HepG2 (cell line): ENCODE measurements at regions not wholly inside any gene's neighbourhood (a gene's known extent, or its start where the extent isn't known, plus 50 kb on each side); places are given as distances from the start of the nearest gene placed in this dataset.

Experiments
- TF ChIP-seq, protein P1 (sequence below): sonication (generic); formaldehyde crosslinking; IDR thresholded peaks from 2 replicates; pipeline ENCODE4 v1.5.0; 2020; ENCODE audit warnings: mild to moderate bottlenecking, missing genetic modification reagents, borderline replicate concordance
- TF ChIP-seq, protein P2 (sequence below): sonication (generic); formaldehyde crosslinking; IDR thresholded peaks from 2 replicates; pipeline ENCODE4 v1.9.0; 2021; ENCODE audit warnings: mild to moderate bottlenecking, missing genetic modification reagents
- TF ChIP-seq, protein P3 (sequence below): sonication (generic); formaldehyde crosslinking; IDR thresholded peaks from one replicate; pipeline ENCODE4 v1.5.1; 2020; ENCODE audit warnings: mild to moderate bottlenecking, missing genetic modification reagents; ENCODE audit errors: not compliant biosample characterization

DNA sequence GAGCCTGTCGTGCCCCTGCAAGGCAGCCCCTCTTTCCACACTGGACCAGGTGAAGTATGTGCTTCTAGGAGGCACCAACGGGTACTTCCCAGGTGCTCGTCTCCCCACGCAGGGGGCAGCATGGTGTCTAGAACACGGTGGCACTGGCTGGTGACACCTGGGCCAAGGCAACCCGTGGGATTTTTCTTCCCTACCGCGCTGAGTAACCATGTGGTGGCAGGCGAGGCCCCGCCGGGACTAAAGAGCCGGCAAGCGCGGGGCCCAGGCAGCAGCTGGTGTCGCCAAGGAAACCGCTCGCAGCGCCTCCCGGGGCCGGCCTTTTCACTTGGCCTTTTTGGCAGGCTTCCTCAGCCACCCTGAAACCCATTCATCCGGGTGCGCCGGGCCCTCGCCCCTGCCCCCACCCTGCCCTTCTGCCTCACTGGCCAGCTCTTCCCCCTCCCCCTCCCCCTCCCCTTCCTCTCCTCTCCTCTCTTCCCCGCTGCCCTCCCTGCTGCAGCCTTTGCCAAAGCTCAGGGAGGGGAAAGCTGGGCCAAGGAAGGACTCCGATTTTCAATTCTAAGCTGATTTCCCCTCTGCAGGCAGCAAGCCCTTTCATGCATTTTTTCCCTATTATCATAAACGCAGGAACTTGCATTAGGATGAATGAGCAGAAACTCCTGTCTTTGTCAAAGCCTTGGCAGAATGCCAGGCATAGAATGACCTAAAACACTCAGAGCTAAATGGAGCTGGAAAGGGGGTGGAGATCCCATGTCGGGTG is 81.2 kb downstream of the IRF2BPL start (continued):
- TF ChIP-seq, protein P1, sequence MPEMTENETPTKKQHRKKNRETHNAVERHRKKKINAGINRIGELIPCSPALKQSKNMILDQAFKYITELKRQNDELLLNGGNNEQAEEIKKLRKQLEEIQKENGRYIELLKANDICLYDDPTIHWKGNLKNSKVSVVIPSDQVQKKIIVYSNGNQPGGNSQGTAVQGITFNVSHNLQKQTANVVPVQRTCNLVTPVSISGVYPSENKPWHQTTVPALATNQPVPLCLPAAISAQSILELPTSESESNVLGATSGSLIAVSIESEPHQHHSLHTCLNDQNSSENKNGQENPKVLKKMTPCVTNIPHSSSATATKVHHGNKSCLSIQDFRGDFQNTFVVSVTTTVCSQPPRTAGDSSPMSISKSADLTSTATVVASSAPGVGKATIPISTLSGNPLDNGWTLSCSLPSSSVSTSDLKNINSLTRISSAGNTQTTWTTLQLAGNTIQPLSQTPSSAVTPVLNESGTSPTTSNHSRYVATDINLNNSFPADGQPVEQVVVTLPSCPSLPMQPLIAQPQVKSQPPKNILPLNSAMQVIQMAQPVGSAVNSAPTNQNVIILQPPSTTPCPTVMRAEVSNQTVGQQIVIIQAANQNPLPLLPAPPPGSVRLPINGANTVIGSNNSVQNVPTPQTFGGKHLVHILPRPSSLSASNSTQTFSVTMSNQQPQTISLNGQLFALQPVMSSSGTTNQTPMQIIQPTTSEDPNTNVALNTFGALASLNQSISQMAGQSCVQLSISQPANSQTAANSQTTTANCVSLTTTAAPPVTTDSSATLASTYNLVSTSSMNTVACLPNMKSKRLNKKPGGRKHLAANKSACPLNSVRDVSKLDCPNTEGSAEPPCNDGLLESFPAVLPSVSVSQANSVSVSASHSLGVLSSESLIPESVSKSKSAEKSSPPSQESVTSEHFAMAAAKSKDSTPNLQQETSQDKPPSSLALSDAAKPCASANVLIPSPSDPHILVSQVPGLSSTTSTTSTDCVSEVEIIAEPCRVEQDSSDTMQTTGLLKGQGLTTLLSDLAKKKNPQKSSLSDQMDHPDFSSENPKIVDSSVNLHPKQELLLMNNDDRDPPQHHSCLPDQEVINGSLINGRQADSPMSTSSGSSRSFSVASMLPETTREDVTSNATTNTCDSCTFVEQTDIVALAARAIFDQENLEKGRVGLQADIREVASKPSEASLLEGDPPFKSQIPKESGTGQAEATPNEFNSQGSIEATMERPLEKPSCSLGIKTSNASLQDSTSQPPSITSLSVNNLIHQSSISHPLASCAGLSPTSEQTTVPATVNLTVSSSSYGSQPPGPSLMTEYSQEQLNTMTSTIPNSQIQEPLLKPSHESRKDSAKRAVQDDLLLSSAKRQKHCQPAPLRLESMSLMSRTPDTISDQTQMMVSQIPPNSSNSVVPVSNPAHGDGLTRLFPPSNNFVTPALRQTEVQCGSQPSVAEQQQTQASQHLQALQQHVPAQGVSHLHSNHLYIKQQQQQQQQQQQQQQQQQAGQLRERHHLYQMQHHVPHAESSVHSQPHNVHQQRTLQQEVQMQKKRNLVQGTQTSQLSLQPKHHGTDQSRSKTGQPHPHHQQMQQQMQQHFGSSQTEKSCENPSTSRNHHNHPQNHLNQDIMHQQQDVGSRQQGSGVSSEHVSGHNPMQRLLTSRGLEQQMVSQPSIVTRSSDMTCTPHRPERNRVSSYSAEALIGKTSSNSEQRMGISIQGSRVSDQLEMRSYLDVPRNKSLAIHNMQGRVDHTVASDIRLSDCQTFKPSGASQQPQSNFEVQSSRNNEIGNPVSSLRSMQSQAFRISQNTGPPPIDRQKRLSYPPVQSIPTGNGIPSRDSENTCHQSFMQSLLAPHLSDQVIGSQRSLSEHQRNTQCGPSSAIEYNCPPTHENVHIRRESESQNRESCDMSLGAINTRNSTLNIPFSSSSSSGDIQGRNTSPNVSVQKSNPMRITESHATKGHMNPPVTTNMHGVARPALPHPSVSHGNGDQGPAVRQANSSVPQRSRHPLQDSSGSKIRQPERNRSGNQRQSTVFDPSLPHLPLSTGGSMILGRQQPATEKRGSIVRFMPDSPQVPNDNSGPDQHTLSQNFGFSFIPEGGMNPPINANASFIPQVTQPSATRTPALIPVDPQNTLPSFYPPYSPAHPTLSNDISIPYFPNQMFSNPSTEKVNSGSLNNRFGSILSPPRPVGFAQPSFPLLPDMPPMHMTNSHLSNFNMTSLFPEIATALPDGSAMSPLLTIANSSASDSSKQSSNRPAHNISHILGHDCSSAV (CRISPR knock-in tag) = no peak
- TF ChIP-seq, protein P2, sequence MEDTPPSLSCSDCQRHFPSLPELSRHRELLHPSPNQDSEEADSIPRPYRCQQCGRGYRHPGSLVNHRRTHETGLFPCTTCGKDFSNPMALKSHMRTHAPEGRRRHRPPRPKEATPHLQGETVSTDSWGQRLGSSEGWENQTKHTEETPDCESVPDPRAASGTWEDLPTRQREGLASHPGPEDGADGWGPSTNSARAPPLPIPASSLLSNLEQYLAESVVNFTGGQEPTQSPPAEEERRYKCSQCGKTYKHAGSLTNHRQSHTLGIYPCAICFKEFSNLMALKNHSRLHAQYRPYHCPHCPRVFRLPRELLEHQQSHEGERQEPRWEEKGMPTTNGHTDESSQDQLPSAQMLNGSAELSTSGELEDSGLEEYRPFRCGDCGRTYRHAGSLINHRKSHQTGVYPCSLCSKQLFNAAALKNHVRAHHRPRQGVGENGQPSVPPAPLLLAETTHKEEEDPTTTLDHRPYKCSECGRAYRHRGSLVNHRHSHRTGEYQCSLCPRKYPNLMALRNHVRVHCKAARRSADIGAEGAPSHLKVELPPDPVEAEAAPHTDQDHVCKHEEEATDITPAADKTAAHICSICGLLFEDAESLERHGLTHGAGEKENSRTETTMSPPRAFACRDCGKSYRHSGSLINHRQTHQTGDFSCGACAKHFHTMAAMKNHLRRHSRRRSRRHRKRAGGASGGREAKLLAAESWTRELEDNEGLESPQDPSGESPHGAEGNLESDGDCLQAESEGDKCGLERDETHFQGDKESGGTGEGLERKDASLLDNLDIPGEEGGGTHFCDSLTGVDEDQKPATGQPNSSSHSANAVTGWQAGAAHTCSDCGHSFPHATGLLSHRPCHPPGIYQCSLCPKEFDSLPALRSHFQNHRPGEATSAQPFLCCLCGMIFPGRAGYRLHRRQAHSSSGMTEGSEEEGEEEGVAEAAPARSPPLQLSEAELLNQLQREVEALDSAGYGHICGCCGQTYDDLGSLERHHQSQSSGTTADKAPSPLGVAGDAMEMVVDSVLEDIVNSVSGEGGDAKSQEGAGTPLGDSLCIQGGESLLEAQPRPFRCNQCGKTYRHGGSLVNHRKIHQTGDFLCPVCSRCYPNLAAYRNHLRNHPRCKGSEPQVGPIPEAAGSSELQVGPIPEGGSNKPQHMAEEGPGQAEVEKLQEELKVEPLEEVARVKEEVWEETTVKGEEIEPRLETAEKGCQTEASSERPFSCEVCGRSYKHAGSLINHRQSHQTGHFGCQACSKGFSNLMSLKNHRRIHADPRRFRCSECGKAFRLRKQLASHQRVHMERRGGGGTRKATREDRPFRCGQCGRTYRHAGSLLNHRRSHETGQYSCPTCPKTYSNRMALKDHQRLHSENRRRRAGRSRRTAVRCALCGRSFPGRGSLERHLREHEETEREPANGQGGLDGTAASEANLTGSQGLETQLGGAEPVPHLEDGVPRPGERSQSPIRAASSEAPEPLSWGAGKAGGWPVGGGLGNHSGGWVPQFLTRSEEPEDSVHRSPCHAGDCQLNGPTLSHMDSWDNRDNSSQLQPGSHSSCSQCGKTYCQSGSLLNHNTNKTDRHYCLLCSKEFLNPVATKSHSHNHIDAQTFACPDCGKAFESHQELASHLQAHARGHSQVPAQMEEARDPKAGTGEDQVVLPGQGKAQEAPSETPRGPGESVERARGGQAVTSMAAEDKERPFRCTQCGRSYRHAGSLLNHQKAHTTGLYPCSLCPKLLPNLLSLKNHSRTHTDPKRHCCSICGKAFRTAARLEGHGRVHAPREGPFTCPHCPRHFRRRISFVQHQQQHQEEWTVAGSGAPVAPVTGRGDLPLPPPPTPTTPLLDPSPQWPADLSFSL = no peak
- TF ChIP-seq, protein P3, sequence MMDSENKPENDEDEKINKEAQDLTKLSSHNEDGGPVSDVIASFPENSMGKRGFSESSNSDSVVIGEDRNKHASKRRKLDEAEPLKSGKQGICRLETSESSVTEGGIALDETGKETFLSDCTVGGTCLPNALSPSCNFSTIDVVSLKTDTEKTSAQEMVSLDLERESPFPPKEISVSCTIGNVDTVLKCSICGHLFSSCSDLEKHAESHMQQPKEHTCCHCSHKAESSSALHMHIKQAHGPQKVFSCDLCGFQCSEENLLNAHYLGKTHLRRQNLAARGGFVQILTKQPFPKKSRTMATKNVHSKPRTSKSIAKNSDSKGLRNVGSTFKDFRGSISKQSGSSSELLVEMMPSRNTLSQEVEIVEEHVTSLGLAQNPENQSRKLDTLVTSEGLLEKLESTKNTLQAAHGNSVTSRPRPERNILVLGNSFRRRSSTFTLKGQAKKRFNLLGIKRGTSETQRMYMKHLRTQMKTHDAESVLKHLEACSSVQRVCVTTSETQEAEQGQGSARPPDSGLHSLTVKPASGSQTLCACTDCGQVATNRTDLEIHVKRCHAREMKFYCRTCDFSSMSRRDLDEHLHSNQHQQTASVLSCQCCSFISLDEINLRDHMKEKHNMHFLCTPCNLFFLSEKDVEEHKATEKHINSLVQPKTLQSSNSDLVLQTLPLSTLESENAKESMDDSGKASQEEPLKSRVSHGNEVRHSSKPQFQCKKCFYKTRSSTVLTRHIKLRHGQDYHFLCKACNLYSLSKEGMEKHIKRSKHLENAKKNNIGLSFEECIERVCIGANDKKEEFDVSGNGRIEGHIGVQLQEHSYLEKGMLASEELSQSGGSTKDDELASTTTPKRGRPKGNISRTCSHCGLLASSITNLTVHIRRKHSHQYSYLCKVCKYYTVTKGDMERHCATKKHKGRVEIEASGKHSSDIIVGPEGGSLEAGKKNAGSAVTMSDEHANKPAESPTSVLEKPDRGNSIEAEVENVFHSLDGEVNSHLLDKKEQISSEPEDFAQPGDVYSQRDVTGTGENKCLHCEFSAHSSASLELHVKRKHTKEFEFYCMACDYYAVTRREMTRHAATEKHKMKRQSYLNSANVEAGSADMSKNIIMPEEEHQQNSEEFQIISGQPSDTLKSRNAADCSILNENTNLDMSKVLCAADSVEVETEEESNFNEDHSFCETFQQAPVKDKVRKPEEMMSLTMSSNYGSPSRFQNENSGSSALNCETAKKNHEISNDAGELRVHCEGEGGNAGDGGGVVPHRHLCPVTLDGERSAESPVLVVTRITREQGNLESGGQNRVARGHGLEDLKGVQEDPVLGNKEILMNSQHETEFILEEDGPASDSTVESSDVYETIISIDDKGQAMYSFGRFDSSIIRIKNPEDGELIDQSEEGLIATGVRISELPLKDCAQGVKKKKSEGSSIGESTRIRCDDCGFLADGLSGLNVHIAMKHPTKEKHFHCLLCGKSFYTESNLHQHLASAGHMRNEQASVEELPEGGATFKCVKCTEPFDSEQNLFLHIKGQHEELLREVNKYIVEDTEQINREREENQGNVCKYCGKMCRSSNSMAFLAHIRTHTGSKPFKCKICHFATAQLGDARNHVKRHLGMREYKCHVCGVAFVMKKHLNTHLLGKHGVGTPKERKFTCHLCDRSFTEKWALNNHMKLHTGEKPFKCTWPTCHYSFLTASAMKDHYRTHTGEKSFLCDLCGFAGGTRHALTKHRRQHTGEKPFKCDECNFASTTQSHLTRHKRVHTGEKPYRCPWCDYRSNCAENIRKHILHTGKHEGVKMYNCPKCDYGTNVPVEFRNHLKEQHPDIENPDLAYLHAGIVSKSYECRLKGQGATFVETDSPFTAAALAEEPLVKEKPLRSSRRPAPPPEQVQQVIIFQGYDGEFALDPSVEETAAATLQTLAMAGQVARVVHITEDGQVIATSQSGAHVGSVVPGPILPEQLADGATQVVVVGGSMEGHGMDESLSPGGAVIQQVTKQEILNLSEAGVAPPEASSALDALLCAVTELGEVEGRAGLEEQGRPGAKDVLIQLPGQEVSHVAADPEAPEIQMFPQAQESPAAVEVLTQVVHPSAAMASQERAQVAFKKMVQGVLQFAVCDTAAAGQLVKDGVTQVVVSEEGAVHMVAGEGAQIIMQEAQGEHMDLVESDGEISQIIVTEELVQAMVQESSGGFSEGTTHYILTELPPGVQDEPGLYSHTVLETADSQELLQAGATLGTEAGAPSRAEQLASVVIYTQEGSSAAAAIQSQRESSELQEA (CRISPR knock-in tag) = no peak
